H9 (cell line): ENCODE measurements at regions not wholly inside any gene's neighbourhood (a gene's known extent, or its start where the extent isn't known, plus 50 kb on each side); places are given as distances from the start of the nearest gene placed in this dataset.

Experiments used
- DNase-seq: peaks from one replicate; pipeline ENCODE4 v3.0.0-alpha.2; 2017
- H2AFZ ChIP-seq: one replicate; pipeline ENCODE4 v1.6.1; 2013; ENCODE audit warnings: mild to moderate bottlenecking, low read length, control low read depth, moderate library complexity
- H2AK5ac ChIP-seq: 2 replicates; pipeline ENCODE4 v1.6.1; 2013; ENCODE audit warnings: low read length, control low read depth, mixed read lengths; ENCODE audit not compliant: insufficient read length
- H2BK120ac ChIP-seq: one replicate; pipeline ENCODE4 v1.6.1; 2013; ENCODE audit warnings: low read depth, mild to moderate bottlenecking, low read length, control low read depth, inconsistent platforms; ENCODE audit not compliant: poor library complexity, severe bottlenecking
- H2BK12ac ChIP-seq: 2 replicates; pipeline ENCODE4 v1.6.1; 2013; ENCODE audit warnings: low read length, control low read depth, mixed read lengths, low read depth; ENCODE audit not compliant: insufficient read length
- H2BK15ac ChIP-seq: 2 replicates; pipeline ENCODE4 v1.6.1; 2013; ENCODE audit warnings: low read depth, low read length, control low read depth
- H2BK20ac ChIP-seq: one replicate; pipeline ENCODE4 v1.6.1; 2013; ENCODE audit warnings: low read depth, mild to moderate bottlenecking, low read length, control low read depth, inconsistent platforms; ENCODE audit not compliant: poor library complexity, severe bottlenecking
- H2BK5ac ChIP-seq: 2 replicates; pipeline ENCODE4 v1.6.1; 2013; ENCODE audit warnings: low read length, control low read depth, mixed read lengths; ENCODE audit not compliant: insufficient read length
- H3K14ac ChIP-seq: 2 replicates; pipeline ENCODE4 v1.6.1; 2013; ENCODE audit warnings: low read length, control low read depth; ENCODE audit not compliant: insufficient read depth
- H3K18ac ChIP-seq: 2 replicates; pipeline ENCODE4 v1.6.1; 2013; ENCODE audit warnings: low read depth, mild to moderate bottlenecking, mixed read lengths, low read length, control low read depth; ENCODE audit not compliant: insufficient read length
- H3K23ac ChIP-seq: 2 replicates; pipeline ENCODE4 v1.6.1; 2013; ENCODE audit warnings: low read length, control low read depth, mixed read lengths, low read depth; ENCODE audit not compliant: insufficient read length
- H3K23me2 ChIP-seq: 2 replicates; pipeline ENCODE4 v1.6.1; 2013; ENCODE audit warnings: low read depth, mild to moderate bottlenecking, mixed read lengths, low read length, control low read depth; ENCODE audit not compliant: insufficient read length, poor library complexity, severe bottlenecking
- H3K27ac ChIP-seq: 2 replicates; pipeline ENCODE4 v1.5.1; 2013; ENCODE audit warnings: low read length, control low read depth, mixed read lengths, low read depth; ENCODE audit not compliant: insufficient read length
- H3K27me3 ChIP-seq: 2 replicates; pipeline ENCODE4 v1.6.1; 2013; ENCODE audit warnings: low read length, control low read depth, inconsistent platforms; ENCODE audit not compliant: insufficient read depth
- H3K4ac ChIP-seq: 2 replicates; pipeline ENCODE4 v1.6.1; 2013; ENCODE audit warnings: low read depth, mild to moderate bottlenecking, control low read depth, inconsistent platforms, low read length, moderate library complexity
- H3K4me1 ChIP-seq: 2 replicates; pipeline ENCODE4 v1.6.1; 2013; ENCODE audit warnings: low read length, control low read depth, inconsistent platforms; ENCODE audit not compliant: insufficient read depth
- H3K4me2 ChIP-seq: 2 replicates; pipeline ENCODE4 v1.6.1; 2013; ENCODE audit warnings: low read length, control low read depth, mixed read lengths; ENCODE audit not compliant: insufficient read length, insufficient read depth
- H3K56ac ChIP-seq: 2 replicates; pipeline ENCODE4 v1.6.1; 2013; ENCODE audit warnings: low read depth, mild to moderate bottlenecking, mixed read lengths, low read length, control low read depth; ENCODE audit not compliant: insufficient read length
- H3K79me1 ChIP-seq: 2 replicates; pipeline ENCODE4 v1.6.1; 2013; ENCODE audit warnings: low read depth, mild to moderate bottlenecking, moderate library complexity, low read length, control low read depth, inconsistent platforms; ENCODE audit not compliant: insufficient read depth, poor library complexity, severe bottlenecking
- H3K79me2 ChIP-seq: 2 replicates; pipeline ENCODE4 v1.6.1; 2013; ENCODE audit warnings: low read length, control low read depth, inconsistent platforms; ENCODE audit not compliant: insufficient read depth
- H3K9ac ChIP-seq: 2 replicates; pipeline ENCODE4 v1.6.1; 2013; ENCODE audit warnings: low read length, control low read depth, mixed read lengths; ENCODE audit not compliant: insufficient read length; ENCODE audit errors: extremely low read depth
- H3K9me3 ChIP-seq: one replicate; pipeline ENCODE4 v1.6.1; 2013; ENCODE audit warnings: low read depth, low read length, inconsistent platforms; ENCODE audit not compliant: control insufficient read depth
- H3T11ph ChIP-seq: one replicate; pipeline ENCODE4 v1.6.1; 2013; ENCODE audit warnings: mild to moderate bottlenecking, low read length, control low read depth, inconsistent platforms
- H4K20me1 ChIP-seq: one replicate; pipeline ENCODE4 v1.6.1; 2013; ENCODE audit not compliant: control insufficient read depth, insufficient read length, insufficient read depth
- H4K5ac ChIP-seq: 2 replicates; pipeline ENCODE4 v1.6.1; 2013; ENCODE audit warnings: low read depth, mild to moderate bottlenecking, mixed read lengths, low read length, control low read depth; ENCODE audit not compliant: insufficient read length
- H4K8ac ChIP-seq: replicated peaks from 2 replicates; pipeline ENCODE4 v1.6.1; 2013; ENCODE audit warnings: low read length, control low read depth, mixed read lengths, low read depth; ENCODE audit not compliant: insufficient read length
- H4K91ac ChIP-seq: 2 replicates; pipeline ENCODE4 v1.6.1; 2013; ENCODE audit warnings: low read depth, mild to moderate bottlenecking, moderate library complexity, mixed read lengths, low read length, control low read depth; ENCODE audit not compliant: insufficient read length
- H3K27ac Mint-ChIP-seq, 3 experiments: 2 replicates in 2 of 3; 3 replicates in 1 of 3; pipeline ENCODE4 v1.8.0; 2020 to 2021; ENCODE audit warnings: mixed read lengths in 3 of 3, mild to moderate bottlenecking in 1 of 3, moderate library complexity in 1 of 3
- H3K27me3 Mint-ChIP-seq: 2 replicates; pipeline ENCODE4 v1.8.0; 2021; ENCODE audit warnings: low read depth, mild to moderate bottlenecking, moderate library complexity, mixed read lengths
- H3K36me3 Mint-ChIP-seq, 3 experiments: 2 replicates in 2 of 3; 3 replicates in 1 of 3; pipeline ENCODE4 v1.8.0; 2020 to 2021; ENCODE audit warnings: low read depth in 3 of 3, mixed read lengths in 3 of 3; ENCODE audit not compliant: insufficient read depth in 1 of 3
- H3K4me1 Mint-ChIP-seq, 2 experiments: 2 replicates each; pipeline ENCODE4 v1.8.0; 2020; ENCODE audit warnings: mixed read lengths in 2 of 2
- H3K4me3 Mint-ChIP-seq, 2 experiments: 2 replicates in 1 of 2; 3 replicates in 1 of 2; pipeline ENCODE4 v1.8.0; 2020 to 2021; ENCODE audit warnings: mild to moderate bottlenecking in 2 of 2, mixed read lengths in 2 of 2, moderate library complexity in 1 of 2
- H3K9me3 Mint-ChIP-seq, 2 experiments: 2 replicates in 1 of 2; 3 replicates in 1 of 2; pipeline ENCODE4 v1.8.0; 2020; ENCODE audit warnings: mild to moderate bottlenecking in 2 of 2, mixed read lengths in 2 of 2, moderate library complexity in 1 of 2
- TF ChIP-seq, protein P1 (sequence below): fragments of 200-600 bp; sonication (generic); conservative IDR thresholded peaks from 3 replicates; pipeline ENCODE4 v1.8.0; 2021; ENCODE audit warnings: antibody characterized with exemption, mild to moderate bottlenecking

- Histone ChIP-seq H3K27ac (no peak overlapping the region), H3K4ac (no peak overlapping the region), H2BK5ac (no peak overlapping the region), H2AK5ac (no peak overlapping the region), H3K4me1 (no peaks in the 10 kb centered on the region), H2BK12ac (no peak overlapping the region), H3T11ph (no peak overlapping the region), H3K9me3 (no peaks in the 10 kb centered on the region), H2BK20ac (no peak overlapping the region), H3K14ac (no peak overlapping the region), H3K79me2 (no peaks in the 10 kb centered on the region), H2AFZ (no peak overlapping the region), H4K91ac (no peak overlapping the region), H3K9ac (no peak overlapping the region), H2BK120ac (no peak overlapping the region), H3K23me2 (no peaks in the 10 kb centered on the region), H3K56ac (no peak overlapping the region), H3K79me1 (no peaks in the 10 kb centered on the region), H3K18ac (no peak overlapping the region), H3K23ac (no peak overlapping the region), H4K20me1 (no peaks in the 10 kb centered on the region), H3K27me3 (no peaks in the 10 kb centered on the region), H2BK15ac (no peak overlapping the region), H3K4me2 (no peak overlapping the region), H4K5ac (no peak overlapping the region), H4K8ac (no peak overlapping the region)
- peaks cover 0 to 5% (median 0%) of the 10 kb centered on the region in 3 experiments; a peak in 2 of 7 replicates for H3K36me3 Mint-ChIP-seq
- H3K27me3 Mint-ChIP-seq, result peaks cover 5% of the 10 kb centered on the region
- no peaks in the 10 kb centered on the region for H3K4me1 Mint-ChIP-seq
- no peak for DNase-seq
- H3K27ac Mint-ChIP-seq, result no peak overlapping the region
- H3K9me3 Mint-ChIP-seq, result peaks cover 14 to 25% of the 10 kb centered on the region in 2 experiments
- TF ChIP-seq, protein P1, sequence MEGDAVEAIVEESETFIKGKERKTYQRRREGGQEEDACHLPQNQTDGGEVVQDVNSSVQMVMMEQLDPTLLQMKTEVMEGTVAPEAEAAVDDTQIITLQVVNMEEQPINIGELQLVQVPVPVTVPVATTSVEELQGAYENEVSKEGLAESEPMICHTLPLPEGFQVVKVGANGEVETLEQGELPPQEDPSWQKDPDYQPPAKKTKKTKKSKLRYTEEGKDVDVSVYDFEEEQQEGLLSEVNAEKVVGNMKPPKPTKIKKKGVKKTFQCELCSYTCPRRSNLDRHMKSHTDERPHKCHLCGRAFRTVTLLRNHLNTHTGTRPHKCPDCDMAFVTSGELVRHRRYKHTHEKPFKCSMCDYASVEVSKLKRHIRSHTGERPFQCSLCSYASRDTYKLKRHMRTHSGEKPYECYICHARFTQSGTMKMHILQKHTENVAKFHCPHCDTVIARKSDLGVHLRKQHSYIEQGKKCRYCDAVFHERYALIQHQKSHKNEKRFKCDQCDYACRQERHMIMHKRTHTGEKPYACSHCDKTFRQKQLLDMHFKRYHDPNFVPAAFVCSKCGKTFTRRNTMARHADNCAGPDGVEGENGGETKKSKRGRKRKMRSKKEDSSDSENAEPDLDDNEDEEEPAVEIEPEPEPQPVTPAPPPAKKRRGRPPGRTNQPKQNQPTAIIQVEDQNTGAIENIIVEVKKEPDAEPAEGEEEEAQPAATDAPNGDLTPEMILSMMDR, result no peak
- no peak overlapping the region for H3K4me3 Mint-ChIP-seq
Observed at GRCh38 chr10:117654105-117654504, 111.6 kb downstream of the EMX2 start.
